ENCODE measurements at regions not wholly inside any gene's neighbourhood (a gene's known extent, or its start where the extent isn't known, plus 50 kb on each side); places are given as distances from the start of the nearest gene placed in this dataset.

DNA sequence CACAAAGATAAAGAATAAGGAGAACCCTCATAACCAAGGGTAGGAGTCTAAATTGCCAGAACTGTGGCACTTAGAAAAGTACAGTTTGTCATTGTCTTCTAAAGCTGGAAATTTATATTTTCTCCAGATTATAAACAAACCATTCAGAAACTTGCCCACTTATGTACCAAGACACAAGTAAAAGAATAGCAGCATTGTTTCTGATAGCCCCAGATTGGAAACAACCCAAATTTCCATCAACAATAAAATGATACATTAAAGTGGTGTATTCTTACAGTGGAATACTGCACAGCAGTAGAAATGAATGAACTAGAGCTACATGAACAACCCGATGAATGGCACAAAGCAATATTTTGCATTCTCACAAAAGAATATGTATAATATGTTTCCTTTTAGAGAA is 63.1 kb upstream of the PDHA1 start:
- no peaks in the 10 kb centered on the region for H4K20me1 ChIP-seq (ENCODE audit: insufficient read depth, low read length)
- no peaks in the 10 kb centered on the region for H3K27me3 ChIP-seq (ENCODE audit: low read depth, low read length)
- no peaks in the 10 kb centered on the region for H3K79me2 ChIP-seq (ENCODE audit: low read length)
- H3K9me3 ChIP-seq (ENCODE audit: insufficient read depth, low read length), result no peaks in the 10 kb centered on the region
- H3K27ac ChIP-seq (ENCODE audit: low read length), result no peak overlapping the region
- H3K36me3 ChIP-seq (replicated peaks; ENCODE audit: low read depth, low read length), result no peaks in the 10 kb centered on the region
- no peak overlapping the region for H3K4me2 ChIP-seq (ENCODE audit: low read length)
- TF ChIP-seq EZH2phosphoT487 (IDR thresholded peaks at IDR 0.05; ENCODE audit: low read depth), result no peak
- TF ChIP-seq, protein P1, sequence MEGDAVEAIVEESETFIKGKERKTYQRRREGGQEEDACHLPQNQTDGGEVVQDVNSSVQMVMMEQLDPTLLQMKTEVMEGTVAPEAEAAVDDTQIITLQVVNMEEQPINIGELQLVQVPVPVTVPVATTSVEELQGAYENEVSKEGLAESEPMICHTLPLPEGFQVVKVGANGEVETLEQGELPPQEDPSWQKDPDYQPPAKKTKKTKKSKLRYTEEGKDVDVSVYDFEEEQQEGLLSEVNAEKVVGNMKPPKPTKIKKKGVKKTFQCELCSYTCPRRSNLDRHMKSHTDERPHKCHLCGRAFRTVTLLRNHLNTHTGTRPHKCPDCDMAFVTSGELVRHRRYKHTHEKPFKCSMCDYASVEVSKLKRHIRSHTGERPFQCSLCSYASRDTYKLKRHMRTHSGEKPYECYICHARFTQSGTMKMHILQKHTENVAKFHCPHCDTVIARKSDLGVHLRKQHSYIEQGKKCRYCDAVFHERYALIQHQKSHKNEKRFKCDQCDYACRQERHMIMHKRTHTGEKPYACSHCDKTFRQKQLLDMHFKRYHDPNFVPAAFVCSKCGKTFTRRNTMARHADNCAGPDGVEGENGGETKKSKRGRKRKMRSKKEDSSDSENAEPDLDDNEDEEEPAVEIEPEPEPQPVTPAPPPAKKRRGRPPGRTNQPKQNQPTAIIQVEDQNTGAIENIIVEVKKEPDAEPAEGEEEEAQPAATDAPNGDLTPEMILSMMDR (IDR thresholded peaks at IDR 0.05; ENCODE audit: low read depth, low read length), result no peak
- H3K4me3 ChIP-seq (ENCODE audit: low read length), result no peak overlapping the region
- H3K9ac ChIP-seq (ENCODE audit: low read length), result no peak overlapping the region
- H2AFZ ChIP-seq (ENCODE audit: low read depth, low read length), result no peak overlapping the region
- H3K4me1 ChIP-seq (ENCODE audit: low read length), result no peaks in the 10 kb centered on the region

DNA sequence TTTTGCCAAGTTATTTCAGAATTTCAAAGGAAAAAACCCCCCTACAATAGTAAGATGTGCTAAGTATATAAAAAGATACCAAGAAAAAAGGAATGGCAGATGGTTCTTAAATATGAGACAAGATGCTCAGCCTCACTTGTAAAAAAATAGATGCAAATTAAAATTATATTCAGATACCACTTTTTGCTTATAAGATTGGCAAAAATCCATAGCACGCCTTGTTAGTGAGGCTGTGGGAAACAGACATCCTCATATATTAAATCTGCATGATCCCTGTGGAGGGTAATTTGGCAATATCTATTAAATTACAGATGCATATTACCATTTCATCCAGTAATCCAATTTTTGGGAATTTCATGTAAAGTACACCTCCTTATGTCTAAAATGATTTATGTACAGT is 62.5 kb upstream of the PDHA1 start:
- Histone ChIP-seq H2AFZ (ENCODE audit: low read depth, low read length) (no peak overlapping the region), H3K9ac (ENCODE audit: low read length) (no peak overlapping the region), H3K79me2 (ENCODE audit: low read length) (no peaks in the 10 kb centered on the region), H3K27me3 (ENCODE audit: low read depth, low read length) (no peaks in the 10 kb centered on the region), H3K4me3 (ENCODE audit: low read length) (no peak overlapping the region), H3K4me2 (ENCODE audit: low read length) (no peak overlapping the region), H3K4me1 (ENCODE audit: low read length) (no peaks in the 10 kb centered on the region), H3K27ac (ENCODE audit: low read length) (no peak overlapping the region), H4K20me1 (ENCODE audit: insufficient read depth, low read length) (no peaks in the 10 kb centered on the region), H3K9me3 (ENCODE audit: insufficient read depth, low read length) (no peaks in the 10 kb centered on the region), H3K36me3 (replicated peaks; ENCODE audit: low read depth, low read length) (no peaks in the 10 kb centered on the region)
- no peak for TF ChIP-seq EZH2phosphoT487 (IDR thresholded peaks at IDR 0.05; ENCODE audit: low read depth)
- TF ChIP-seq, protein P1 (IDR thresholded peaks at IDR 0.05; ENCODE audit: low read depth, low read length), result no peak

- H3K4me1 ChIP-seq (ENCODE audit: low read length), result no peaks in the 10 kb centered on the region
Measured at GRCh38 chrX:19283597-19284339, 60.0 kb upstream of the PDHA1 start.

DNA sequence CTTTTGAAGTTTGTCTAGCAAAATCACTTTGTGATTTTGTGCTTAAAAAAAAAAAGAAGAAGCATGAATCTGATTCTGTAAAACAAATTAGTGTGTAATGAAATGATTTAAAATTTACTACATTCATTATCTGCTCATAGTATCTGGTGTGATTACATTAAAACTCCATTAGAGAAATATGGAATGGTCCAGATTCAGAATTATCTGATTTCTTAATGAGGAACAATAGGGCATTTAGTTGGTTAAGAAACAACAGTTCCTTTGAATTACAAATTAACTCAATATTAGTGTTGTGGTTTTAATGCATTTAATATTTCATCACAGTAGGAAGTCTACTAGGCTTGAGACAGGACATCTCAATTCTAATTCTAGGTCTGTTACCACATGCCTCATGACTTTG is 57.9 kb upstream of the PDHA1 start:
- Histone ChIP-seq H4K20me1 (ENCODE audit: insufficient read depth, low read length) (no peaks in the 10 kb centered on the region), H3K4me1 (ENCODE audit: low read length) (no peaks in the 10 kb centered on the region), H3K79me2 (ENCODE audit: low read length) (no peaks in the 10 kb centered on the region), H3K9ac (ENCODE audit: low read length) (no peak overlapping the region), H3K4me2 (ENCODE audit: low read length) (no peak overlapping the region), H3K9me3 (ENCODE audit: insufficient read depth, low read length) (no peaks in the 10 kb centered on the region), H3K36me3 (replicated peaks; ENCODE audit: low read depth, low read length) (no peaks in the 10 kb centered on the region), H3K27me3 (ENCODE audit: low read depth, low read length) (no peaks in the 10 kb centered on the region), H3K27ac (ENCODE audit: low read length) (no peak overlapping the region), H2AFZ (ENCODE audit: low read depth, low read length) (no peak overlapping the region), H3K4me3 (ENCODE audit: low read length) (no peak overlapping the region)
- TF ChIP-seq EZH2phosphoT487 (IDR thresholded peaks at IDR 0.05; ENCODE audit: low read depth), result no peak
- TF ChIP-seq, protein P1 (IDR thresholded peaks at IDR 0.05; ENCODE audit: low read depth, low read length), result no peak

More at GRCh38 chrX:19283597-19284339, 60.0 kb upstream of the PDHA1 start:
- Histone ChIP-seq H3K27me3 (ENCODE audit: low read depth, low read length) (no peaks in the 10 kb centered on the region), H3K27ac (ENCODE audit: low read length) (no peak overlapping the region), H3K9ac (ENCODE audit: low read length) (no peak overlapping the region), H3K4me3 (ENCODE audit: low read length) (no peak overlapping the region), H3K4me2 (ENCODE audit: low read length) (no peak overlapping the region), H4K20me1 (ENCODE audit: insufficient read depth, low read length) (no peaks in the 10 kb centered on the region), H3K79me2 (ENCODE audit: low read length) (no peaks in the 10 kb centered on the region), H2AFZ (ENCODE audit: low read depth, low read length) (no peak overlapping the region), H3K9me3 (ENCODE audit: insufficient read depth, low read length) (no peaks in the 10 kb centered on the region), H3K36me3 (replicated peaks; ENCODE audit: low read depth, low read length) (no peaks in the 10 kb centered on the region)
- TF ChIP-seq, protein P1 (IDR thresholded peaks at IDR 0.05; ENCODE audit: low read depth, low read length), result no peak
- TF ChIP-seq EZH2phosphoT487 (IDR thresholded peaks at IDR 0.05; ENCODE audit: low read depth), result no peak

Measured in OCI-LY3 (cell line).